RWPE1 (cell line): ENCODE measurements at regions not wholly inside any gene's neighbourhood (a gene's known extent, or its start where the extent isn't known, plus 50 kb on each side); places are given as distances from the start of the nearest gene placed in this dataset.

ENCODE experiments used
- CTCF ChIA-PET: fragments of 350-600 bp; sonication (Branson Sonifier 250); formaldehyde crosslinking; extraction: SDS; loops from one replicate; lab custom pipeline; 2021; lab: Yijun Ruan, JAX
- POLR2A ChIA-PET: fragments of 400-600 bp; formaldehyde crosslinking; extraction: SDS; loops from one replicate; lab custom pipeline; 2020; ENCODE audit warnings: antibody characterized with exemption; ENCODE audit not compliant: low non-redundant PET; lab: Yijun Ruan, JAX
- DNase-seq: peaks from one replicate; pipeline ENCODE4 v3.0.0; 2012; ENCODE audit warnings: low spot score
- H3K27ac ChIP-seq: fragments of 450-650 bp; 2 replicates; pipeline ENCODE4 v1.5.1; 2017
- TF ChIP-seq, protein P1 (sequence below): fragments of 450-650 bp; conservative IDR thresholded peaks from 2 replicates; pipeline ENCODE4 v1.5.1; 2017; ENCODE audit warnings: low read depth, mild to moderate bottlenecking

DNA sequence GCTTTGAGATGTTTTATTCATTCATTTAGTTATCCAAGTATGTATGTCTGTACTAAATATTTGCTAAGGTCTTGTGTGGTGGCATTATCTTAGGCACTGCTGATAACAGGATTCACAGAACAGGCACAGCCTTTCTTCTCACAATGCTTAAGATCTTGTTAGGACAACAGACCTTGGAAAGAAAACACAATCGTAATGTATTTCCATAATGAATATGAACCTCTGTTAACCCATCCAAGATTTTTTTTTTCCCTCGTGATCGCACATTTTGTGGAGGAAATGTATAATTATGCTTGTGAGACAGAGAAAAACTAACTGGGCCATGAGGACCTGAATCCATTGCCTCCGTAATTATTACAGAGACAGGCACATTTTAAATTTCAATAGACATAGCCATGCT lies 121.9 kb downstream of the NPIPB5 start:
- no peak overlapping the region for H3K27ac ChIP-seq
- DNase-seq = no peak
- TF ChIP-seq, protein P1, sequence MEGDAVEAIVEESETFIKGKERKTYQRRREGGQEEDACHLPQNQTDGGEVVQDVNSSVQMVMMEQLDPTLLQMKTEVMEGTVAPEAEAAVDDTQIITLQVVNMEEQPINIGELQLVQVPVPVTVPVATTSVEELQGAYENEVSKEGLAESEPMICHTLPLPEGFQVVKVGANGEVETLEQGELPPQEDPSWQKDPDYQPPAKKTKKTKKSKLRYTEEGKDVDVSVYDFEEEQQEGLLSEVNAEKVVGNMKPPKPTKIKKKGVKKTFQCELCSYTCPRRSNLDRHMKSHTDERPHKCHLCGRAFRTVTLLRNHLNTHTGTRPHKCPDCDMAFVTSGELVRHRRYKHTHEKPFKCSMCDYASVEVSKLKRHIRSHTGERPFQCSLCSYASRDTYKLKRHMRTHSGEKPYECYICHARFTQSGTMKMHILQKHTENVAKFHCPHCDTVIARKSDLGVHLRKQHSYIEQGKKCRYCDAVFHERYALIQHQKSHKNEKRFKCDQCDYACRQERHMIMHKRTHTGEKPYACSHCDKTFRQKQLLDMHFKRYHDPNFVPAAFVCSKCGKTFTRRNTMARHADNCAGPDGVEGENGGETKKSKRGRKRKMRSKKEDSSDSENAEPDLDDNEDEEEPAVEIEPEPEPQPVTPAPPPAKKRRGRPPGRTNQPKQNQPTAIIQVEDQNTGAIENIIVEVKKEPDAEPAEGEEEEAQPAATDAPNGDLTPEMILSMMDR = no peak
- ChIA-PET CTCF (no interaction called here), POLR2A (interaction anchor here (0.6 kb wide), 1 partner anchor 1066 kb away, joined by 4 read pairs; no protein-coding TSS in a partner anchor)

DNA sequence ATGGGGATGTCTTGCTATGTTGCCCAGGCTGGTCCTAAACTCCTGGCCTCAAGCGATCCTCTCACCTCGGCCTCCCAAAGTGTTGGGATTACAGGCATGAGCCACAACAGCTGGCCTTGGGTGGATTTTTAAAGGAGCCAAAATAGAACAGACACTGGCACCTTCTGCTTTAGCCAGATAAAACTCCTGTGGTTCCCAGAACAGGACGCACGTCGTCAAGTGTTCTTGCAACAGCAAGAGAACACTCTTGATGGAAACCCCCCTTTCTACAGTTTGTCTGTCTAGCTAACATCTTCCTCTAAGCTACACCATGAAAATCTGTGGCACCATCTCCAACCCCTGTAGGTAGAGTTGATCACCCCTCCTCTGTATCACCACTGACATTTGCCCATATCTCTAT lies 122.6 kb downstream of the NPIPB5 start:
- ChIA-PET POLR2A (no interaction called here), CTCF (no interaction called here)
- TF ChIP-seq, protein P1 = no peak
- DNase-seq = no peak
- H3K27ac ChIP-seq = no peak overlapping the region

DNA sequence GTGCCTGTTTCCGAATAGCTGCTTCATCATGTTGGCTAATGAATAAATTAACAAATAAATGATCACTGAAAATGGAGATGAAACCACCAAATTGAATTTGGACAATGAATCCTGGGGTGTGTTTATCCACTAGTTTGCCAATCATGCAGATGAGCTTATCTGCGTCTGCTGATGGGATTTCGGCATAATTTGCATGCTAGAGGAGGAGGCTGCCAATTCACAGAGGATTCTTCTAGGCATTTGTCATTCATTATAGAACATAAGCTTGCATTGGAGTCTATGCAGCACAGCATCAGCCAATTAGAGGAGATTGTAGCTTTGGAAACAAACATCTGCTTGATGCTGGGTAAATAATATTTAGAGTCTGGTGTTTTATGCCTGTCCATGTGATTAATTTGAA lies 123.1 kb downstream of the NPIPB5 start:
- no peak for DNase-seq
- CTCF ChIA-PET = no interaction called here
- POLR2A ChIA-PET = no interaction called here
- no peak overlapping the region for H3K27ac ChIP-seq
- TF ChIP-seq, protein P1 = no peak

DNA sequence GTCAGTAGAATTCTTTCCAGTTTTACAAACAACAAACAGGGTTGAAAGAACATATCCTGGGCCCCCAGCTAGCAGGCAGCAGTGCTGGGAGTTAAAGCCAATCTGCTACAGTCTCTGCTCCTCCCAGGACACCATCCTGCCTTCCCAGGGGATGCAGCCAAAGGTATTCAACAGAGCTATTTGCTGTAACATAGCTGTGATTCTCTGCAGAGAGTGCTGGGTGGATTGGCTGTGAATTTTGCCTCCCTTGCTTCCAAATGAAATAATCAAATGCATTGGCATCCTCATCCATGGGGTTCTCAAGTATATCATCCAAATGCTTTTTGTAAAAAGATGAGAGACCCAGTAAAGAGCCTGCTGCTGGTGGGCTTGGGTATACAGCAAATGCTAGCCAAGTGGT lies 124.3 kb downstream of the NPIPB5 start:
- CTCF ChIA-PET = no interaction called here
- no peak overlapping the region for H3K27ac ChIP-seq

DNA sequence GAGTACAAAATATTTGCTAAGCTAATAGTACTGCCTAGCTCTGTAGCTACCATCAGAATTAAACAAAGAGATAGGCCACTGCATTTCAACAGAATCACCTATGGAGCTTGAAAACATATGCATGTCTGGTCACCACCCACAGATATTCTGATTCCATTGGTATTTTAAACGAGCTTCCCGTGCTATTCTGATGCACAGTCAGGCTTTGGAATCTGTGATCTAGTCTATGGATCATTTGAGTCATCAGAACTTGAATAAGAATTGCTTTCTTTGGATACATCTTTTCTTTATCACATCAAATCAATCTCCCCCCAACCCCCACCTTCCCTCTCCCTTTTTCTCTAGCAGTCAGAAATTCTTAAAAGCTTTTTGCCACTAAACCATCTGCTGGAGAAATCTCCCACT lies 124.7 kb downstream of the NPIPB5 start:
- POLR2A ChIA-PET = no interaction called here
- H3K27ac ChIP-seq = no peak overlapping the region

More for the DNA sequence above, 124.3 kb downstream of the NPIPB5 start:
- DNase-seq = no peak
- POLR2A ChIA-PET = no interaction called here
- TF ChIP-seq, protein P1 = no peak

DNA sequence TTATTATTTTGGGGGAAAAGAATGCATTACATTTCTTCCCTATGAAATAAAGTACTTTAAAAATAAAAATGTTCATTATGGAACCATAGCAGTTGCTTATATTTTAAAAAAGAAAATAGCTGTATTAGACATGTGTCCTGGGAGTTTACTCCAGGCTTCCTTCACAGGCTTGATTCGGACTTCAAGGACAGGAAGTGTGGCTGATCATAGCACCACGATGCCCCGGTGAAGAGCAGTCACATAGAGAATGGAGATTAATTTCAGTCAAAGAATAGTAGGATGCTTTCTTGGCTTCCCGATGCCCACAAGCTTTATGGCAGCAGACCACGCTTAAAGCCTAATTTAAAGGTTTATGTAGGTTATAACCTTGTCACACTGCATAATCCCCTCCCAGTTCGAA lies 125.1 kb downstream of the NPIPB5 start:
- DNase-seq = no peak
- TF ChIP-seq, protein P1 = no peak
- POLR2A ChIA-PET = no interaction called here
- CTCF ChIA-PET = interaction anchor here (0.6 kb wide), 1 partner anchor 1647 kb away, joined by 5 read pairs; no protein-coding TSS in a partner anchor
- H3K27ac ChIP-seq = no peak overlapping the region

More for the DNA sequence above, 124.7 kb downstream of the NPIPB5 start:
- DNase-seq = no peak
- CTCF ChIA-PET = no interaction called here
- TF ChIP-seq, protein P1 = no peak
